ENCODE measurements at regions not wholly inside any gene's neighbourhood (a gene's known extent, or its start where the extent isn't known, plus 50 kb on each side); places are given as distances from the start of the nearest gene placed in this dataset.

- no peaks in the 10 kb centered on the region for H3K4me1 ChIP-seq (ENCODE audit: control insufficient read depth in 1 of 2, insufficient read depth in 2 of 2, low read length in 2 of 2)
- no peak overlapping the region for H3K27ac ChIP-seq (ENCODE audit: low read depth, low read length)
- no peaks in the 10 kb centered on the region for H3K27me3 ChIP-seq (ENCODE audit: control insufficient read depth in 1 of 2, insufficient read depth in 2 of 2, low read length in 2 of 2)
- H3K9ac ChIP-seq (ENCODE audit: low read depth in 1 of 2, low read length in 2 of 2): no peak overlapping the region
- H3K9me3 ChIP-seq (ENCODE audit: control insufficient read depth in 1 of 2, low read length in 2 of 2): no peaks in the 10 kb centered on the region
- no peak overlapping the region for H3K4me3 ChIP-seq (ENCODE audit: low read depth in 1 of 2, low read length in 2 of 2)
- H3K36me3 ChIP-seq (ENCODE audit: control insufficient read depth in 1 of 2, insufficient read depth in 2 of 2, low read length in 2 of 2): no peaks in the 10 kb centered on the region
Measured at GRCh38 chr9:99509065-99509745, 287.1 kb downstream of the SEC61B start.

GRCh38 chr9:99509900-99510535, 287.9 kb downstream of the SEC61B start:
- no peak overlapping the region for H3K4me3 ChIP-seq (ENCODE audit: low read depth in 1 of 2, low read length in 2 of 2)
- H3K9ac ChIP-seq (ENCODE audit: low read depth in 1 of 2, low read length in 2 of 2): no peak overlapping the region
- H3K4me1 ChIP-seq (ENCODE audit: control insufficient read depth in 1 of 2, insufficient read depth in 2 of 2, low read length in 2 of 2): no peaks in the 10 kb centered on the region
- no peaks in the 10 kb centered on the region for H3K9me3 ChIP-seq (ENCODE audit: control insufficient read depth in 1 of 2, low read length in 2 of 2)
- H3K36me3 ChIP-seq (ENCODE audit: control insufficient read depth in 1 of 2, insufficient read depth in 2 of 2, low read length in 2 of 2): no peaks in the 10 kb centered on the region
- H3K27ac ChIP-seq (ENCODE audit: low read depth, low read length): no peak overlapping the region
- H3K27me3 ChIP-seq (ENCODE audit: control insufficient read depth in 1 of 2, insufficient read depth in 2 of 2, low read length in 2 of 2): no peaks in the 10 kb centered on the region

- H3K4me1 ChIP-seq (ENCODE audit: control insufficient read depth in 1 of 2, insufficient read depth in 2 of 2, low read length in 2 of 2): no peaks in the 10 kb centered on the region
- H3K27me3 ChIP-seq (ENCODE audit: control insufficient read depth in 1 of 2, insufficient read depth in 2 of 2, low read length in 2 of 2): no peaks in the 10 kb centered on the region
- H3K36me3 ChIP-seq (ENCODE audit: control insufficient read depth in 1 of 2, insufficient read depth in 2 of 2, low read length in 2 of 2): no peaks in the 10 kb centered on the region
- H3K9ac ChIP-seq (ENCODE audit: low read depth in 1 of 2, low read length in 2 of 2): no peak overlapping the region
- no peak overlapping the region for H3K27ac ChIP-seq (ENCODE audit: low read depth, low read length)
- no peaks in the 10 kb centered on the region for H3K9me3 ChIP-seq (ENCODE audit: control insufficient read depth in 1 of 2, low read length in 2 of 2)
- no peak overlapping the region for H3K4me3 ChIP-seq (ENCODE audit: low read depth in 1 of 2, low read length in 2 of 2)
Measured at GRCh38 chr9:99511723-99512122, 289.6 kb downstream of the SEC61B start.

GRCh38 chr9:99513441-99514112, 291.5 kb downstream of the SEC61B start:
- H3K27ac ChIP-seq (ENCODE audit: low read depth, low read length): no peak overlapping the region
- no peaks in the 10 kb centered on the region for H3K4me1 ChIP-seq (ENCODE audit: control insufficient read depth in 1 of 2, insufficient read depth in 2 of 2, low read length in 2 of 2)
- H3K27me3 ChIP-seq (ENCODE audit: control insufficient read depth in 1 of 2, insufficient read depth in 2 of 2, low read length in 2 of 2): no peaks in the 10 kb centered on the region
- no peak overlapping the region for H3K9ac ChIP-seq (ENCODE audit: low read depth in 1 of 2, low read length in 2 of 2)
- H3K9me3 ChIP-seq (ENCODE audit: control insufficient read depth in 1 of 2, low read length in 2 of 2): no peaks in the 10 kb centered on the region
- no peak overlapping the region for H3K4me3 ChIP-seq (ENCODE audit: low read depth in 1 of 2, low read length in 2 of 2)
- no peaks in the 10 kb centered on the region for H3K36me3 ChIP-seq (ENCODE audit: control insufficient read depth in 1 of 2, insufficient read depth in 2 of 2, low read length in 2 of 2)

GRCh38 chr9:99515093-99515492, 293.0 kb downstream of the SEC61B start:
- Histone ChIP-seq H3K27me3 (ENCODE audit: control insufficient read depth in 1 of 2, insufficient read depth in 2 of 2, low read length in 2 of 2) (no peaks in the 10 kb centered on the region), H3K27ac (ENCODE audit: low read depth, low read length) (no peak overlapping the region), H3K4me3 (ENCODE audit: low read depth in 1 of 2, low read length in 2 of 2) (no peak overlapping the region), H3K9ac (ENCODE audit: low read depth in 1 of 2, low read length in 2 of 2) (no peak overlapping the region), H3K9me3 (ENCODE audit: control insufficient read depth in 1 of 2, low read length in 2 of 2) (no peaks in the 10 kb centered on the region), H3K4me1 (ENCODE audit: control insufficient read depth in 1 of 2, insufficient read depth in 2 of 2, low read length in 2 of 2) (no peaks in the 10 kb centered on the region), H3K36me3 (ENCODE audit: control insufficient read depth in 1 of 2, insufficient read depth in 2 of 2, low read length in 2 of 2) (no peaks in the 10 kb centered on the region)

GRCh38 chr9:99515895-99516656, 294.0 kb downstream of the SEC61B start:
- Histone ChIP-seq H3K9me3 (ENCODE audit: control insufficient read depth in 1 of 2, low read length in 2 of 2) (no peaks in the 10 kb centered on the region), H3K27me3 (ENCODE audit: control insufficient read depth in 1 of 2, insufficient read depth in 2 of 2, low read length in 2 of 2) (no peaks in the 10 kb centered on the region), H3K27ac (ENCODE audit: low read depth, low read length) (no peak overlapping the region), H3K36me3 (ENCODE audit: control insufficient read depth in 1 of 2, insufficient read depth in 2 of 2, low read length in 2 of 2) (no peaks in the 10 kb centered on the region), H3K9ac (ENCODE audit: low read depth in 1 of 2, low read length in 2 of 2) (no peak overlapping the region), H3K4me1 (ENCODE audit: control insufficient read depth in 1 of 2, insufficient read depth in 2 of 2, low read length in 2 of 2) (no peaks in the 10 kb centered on the region), H3K4me3 (ENCODE audit: low read depth in 1 of 2, low read length in 2 of 2) (no peak overlapping the region)

GRCh38 chr9:99516657-99517049, 294.6 kb downstream of the SEC61B start:
- H3K4me1 ChIP-seq (ENCODE audit: control insufficient read depth in 1 of 2, insufficient read depth in 2 of 2, low read length in 2 of 2): no peaks in the 10 kb centered on the region
- no peak overlapping the region for H3K9ac ChIP-seq (ENCODE audit: low read depth in 1 of 2, low read length in 2 of 2)
- no peak overlapping the region for H3K27ac ChIP-seq (ENCODE audit: low read depth, low read length)
- H3K36me3 ChIP-seq (ENCODE audit: control insufficient read depth in 1 of 2, insufficient read depth in 2 of 2, low read length in 2 of 2): no peaks in the 10 kb centered on the region
- H3K27me3 ChIP-seq (ENCODE audit: control insufficient read depth in 1 of 2, insufficient read depth in 2 of 2, low read length in 2 of 2): no peaks in the 10 kb centered on the region
- no peaks in the 10 kb centered on the region for H3K9me3 ChIP-seq (ENCODE audit: control insufficient read depth in 1 of 2, low read length in 2 of 2)
- no peak overlapping the region for H3K4me3 ChIP-seq (ENCODE audit: low read depth in 1 of 2, low read length in 2 of 2)

- Histone ChIP-seq H3K9me3 (ENCODE audit: control insufficient read depth in 1 of 2, low read length in 2 of 2) (no peaks in the 10 kb centered on the region), H3K27ac (ENCODE audit: low read depth, low read length) (no peak overlapping the region), H3K4me3 (ENCODE audit: low read depth in 1 of 2, low read length in 2 of 2) (no peak overlapping the region), H3K36me3 (ENCODE audit: control insufficient read depth in 1 of 2, insufficient read depth in 2 of 2, low read length in 2 of 2) (no peaks in the 10 kb centered on the region), H3K9ac (ENCODE audit: low read depth in 1 of 2, low read length in 2 of 2) (no peak overlapping the region), H3K27me3 (ENCODE audit: control insufficient read depth in 1 of 2, insufficient read depth in 2 of 2, low read length in 2 of 2) (no peaks in the 10 kb centered on the region), H3K4me1 (ENCODE audit: control insufficient read depth in 1 of 2, insufficient read depth in 2 of 2, low read length in 2 of 2) (no peaks in the 10 kb centered on the region)
Measured at GRCh38 chr9:99523838-99524237, 297.8 kb upstream of the NR4A3 start.

- no peaks in the 10 kb centered on the region for H3K27me3 ChIP-seq (ENCODE audit: control insufficient read depth in 1 of 2, insufficient read depth in 2 of 2, low read length in 2 of 2)
- no peak overlapping the region for H3K27ac ChIP-seq (ENCODE audit: low read depth, low read length)
- no peaks in the 10 kb centered on the region for H3K4me1 ChIP-seq (ENCODE audit: control insufficient read depth in 1 of 2, insufficient read depth in 2 of 2, low read length in 2 of 2)
- no peak overlapping the region for H3K4me3 ChIP-seq (ENCODE audit: low read depth in 1 of 2, low read length in 2 of 2)
- H3K9ac ChIP-seq (ENCODE audit: low read depth in 1 of 2, low read length in 2 of 2): no peak overlapping the region
- no peaks in the 10 kb centered on the region for H3K9me3 ChIP-seq (ENCODE audit: control insufficient read depth in 1 of 2, low read length in 2 of 2)
- H3K36me3 ChIP-seq (ENCODE audit: control insufficient read depth in 1 of 2, insufficient read depth in 2 of 2, low read length in 2 of 2): no peaks in the 10 kb centered on the region
Measured at GRCh38 chr9:99531313-99531712, 290.4 kb upstream of the NR4A3 start.

- no peak overlapping the region for H3K27ac ChIP-seq (ENCODE audit: low read depth, low read length)
- H3K9ac ChIP-seq (ENCODE audit: low read depth in 1 of 2, low read length in 2 of 2): no peak overlapping the region
- H3K4me3 ChIP-seq (ENCODE audit: low read depth in 1 of 2, low read length in 2 of 2): no peak overlapping the region
- no peaks in the 10 kb centered on the region for H3K9me3 ChIP-seq (ENCODE audit: control insufficient read depth in 1 of 2, low read length in 2 of 2)
- H3K27me3 ChIP-seq (ENCODE audit: control insufficient read depth in 1 of 2, insufficient read depth in 2 of 2, low read length in 2 of 2): no peaks in the 10 kb centered on the region
- no peaks in the 10 kb centered on the region for H3K4me1 ChIP-seq (ENCODE audit: control insufficient read depth in 1 of 2, insufficient read depth in 2 of 2, low read length in 2 of 2)
- no peaks in the 10 kb centered on the region for H3K36me3 ChIP-seq (ENCODE audit: control insufficient read depth in 1 of 2, insufficient read depth in 2 of 2, low read length in 2 of 2)
Measured at GRCh38 chr9:99533421-99533820, 288.3 kb upstream of the NR4A3 start.

All from duodenal mucosa (tissue), 2 donors.